Sigmoid colon (tissue), 4 donors: ENCODE measurements at regions not wholly inside any gene's neighbourhood (a gene's known extent, or its start where the extent isn't known, plus 50 kb on each side); places are given as distances from the start of the nearest gene placed in this dataset.

Source experiments
- EP300 ChIP-seq, 4 donors: sonication (generic); formaldehyde crosslinking; IDR thresholded peaks; one replicate each; pipeline ENCODE4 v1.6.1; 2017; ENCODE audit warnings: antibody characterized with exemption in 4 of 4
- POLR2A ChIP-seq, 2 donors: fragments of 450-650 bp; IDR thresholded peaks; one replicate each; pipeline ENCODE4 v1.6.1; 2016; ENCODE audit warnings: antibody characterized with exemption in 2 of 2, mild to moderate bottlenecking in 2 of 2, moderate library complexity in 2 of 2
- TF ChIP-seq, protein P1 (sequence below), 4 experiments: fragments of 450-650 bp in 3 of 4; fragments of 200-600 bp in 1 of 4; IDR thresholded peaks; one replicate each; pipeline ENCODE4 v1.5.1; 2016 to 2019; ENCODE audit warnings: antibody characterized with exemption in 4 of 4, mild to moderate bottlenecking in 3 of 4, moderate library complexity in 2 of 4

DNA sequence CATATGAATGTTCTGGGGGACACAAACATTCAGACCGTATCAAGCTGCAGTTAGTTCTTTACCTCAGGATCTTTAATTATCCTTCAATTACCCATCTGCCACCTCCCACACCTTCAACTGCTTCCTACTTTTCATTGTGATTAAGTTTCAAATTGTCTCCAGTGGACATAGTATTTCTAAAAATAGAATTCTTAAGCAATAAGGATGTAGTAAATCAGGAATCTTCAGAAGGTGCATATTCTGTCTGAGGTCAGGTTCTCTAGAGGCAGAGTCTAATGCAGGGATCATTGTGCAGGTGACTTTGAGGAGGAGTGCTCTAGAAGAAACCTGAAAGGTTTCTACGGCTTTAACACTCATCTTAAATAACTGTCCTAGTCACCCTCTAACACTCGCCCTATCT is 102.6 kb upstream of the PPP2R5A start:
- TF ChIP-seq, protein P1, sequence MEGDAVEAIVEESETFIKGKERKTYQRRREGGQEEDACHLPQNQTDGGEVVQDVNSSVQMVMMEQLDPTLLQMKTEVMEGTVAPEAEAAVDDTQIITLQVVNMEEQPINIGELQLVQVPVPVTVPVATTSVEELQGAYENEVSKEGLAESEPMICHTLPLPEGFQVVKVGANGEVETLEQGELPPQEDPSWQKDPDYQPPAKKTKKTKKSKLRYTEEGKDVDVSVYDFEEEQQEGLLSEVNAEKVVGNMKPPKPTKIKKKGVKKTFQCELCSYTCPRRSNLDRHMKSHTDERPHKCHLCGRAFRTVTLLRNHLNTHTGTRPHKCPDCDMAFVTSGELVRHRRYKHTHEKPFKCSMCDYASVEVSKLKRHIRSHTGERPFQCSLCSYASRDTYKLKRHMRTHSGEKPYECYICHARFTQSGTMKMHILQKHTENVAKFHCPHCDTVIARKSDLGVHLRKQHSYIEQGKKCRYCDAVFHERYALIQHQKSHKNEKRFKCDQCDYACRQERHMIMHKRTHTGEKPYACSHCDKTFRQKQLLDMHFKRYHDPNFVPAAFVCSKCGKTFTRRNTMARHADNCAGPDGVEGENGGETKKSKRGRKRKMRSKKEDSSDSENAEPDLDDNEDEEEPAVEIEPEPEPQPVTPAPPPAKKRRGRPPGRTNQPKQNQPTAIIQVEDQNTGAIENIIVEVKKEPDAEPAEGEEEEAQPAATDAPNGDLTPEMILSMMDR (IDR thresholded peaks at IDR 0.05), result no peak
- no peak for TF ChIP-seq EP300 (IDR thresholded peaks at IDR 0.05)
- TF ChIP-seq POLR2A (IDR thresholded peaks at IDR 0.05), result no peak
